Kidney tubule cell (primary cell): ENCODE measurements at regions not wholly inside any gene's neighbourhood (a gene's known extent, or its start where the extent isn't known, plus 50 kb on each side); places are given as distances from the start of the nearest gene placed in this dataset.
A peak's percentile ranks its signal among the peaks of the same experiment; 100 is the strongest.
"Not testable (repeated sequence)": the region's sequence is repeated elsewhere in the genome, so short reads cannot be mapped to it uniquely, and the experiment has no call there.

ENCODE experiments used
- DNase-seq: peaks from one replicate; pipeline ENCODE4 v3.0.0-alpha.2; 2018; ENCODE audit warnings: low spot score

GRCh38 chr1:195847957-195848875 is 760.0 kb downstream of the KCNT2 start:
- DNase-seq: not testable (repeated sequence)

DNA sequence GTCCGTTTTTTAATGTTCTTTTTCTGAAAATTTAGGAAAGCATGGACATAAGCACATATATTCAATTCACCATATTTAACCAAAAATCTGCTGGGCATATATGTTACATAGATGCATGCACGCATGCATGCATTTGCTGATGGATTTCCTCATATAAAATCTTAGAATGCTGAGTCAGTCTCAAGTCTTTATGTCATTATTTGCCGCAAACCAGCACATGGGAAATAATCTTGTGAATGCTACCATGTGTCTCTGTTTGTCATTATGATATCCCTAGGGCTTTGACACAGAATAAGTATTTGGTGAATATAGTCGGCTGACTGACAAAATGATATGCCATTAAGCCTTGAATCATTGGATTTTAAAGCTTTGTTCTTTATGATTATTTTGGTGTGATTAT is 776.5 kb downstream of the KCNT2 start:
- DNase-seq: no peak

DNA sequence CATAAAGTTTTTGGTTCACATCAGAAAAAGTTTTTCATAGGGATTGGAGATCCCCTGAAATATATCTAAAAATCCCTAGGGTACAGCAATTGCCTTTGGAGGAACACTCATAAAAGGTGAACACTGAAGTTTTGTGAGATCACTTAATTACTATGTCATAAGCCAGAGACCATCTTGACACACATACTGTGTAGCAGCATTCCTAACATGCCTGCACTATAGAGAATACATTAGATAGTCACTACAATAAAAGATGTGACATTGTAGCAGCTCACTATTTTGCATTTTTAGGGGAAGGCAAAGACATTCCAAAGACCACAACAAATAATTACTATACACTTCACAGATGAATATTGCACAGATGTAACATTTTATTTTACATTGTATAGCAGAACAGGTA is 779.9 kb downstream of the KCNT2 start:
- DNase-seq: no peak

GRCh38 chr1:195820925-195821324 is 787.3 kb downstream of the KCNT2 start:
- DNase-seq: no peak

- no peak for DNase-seq
These were observed 802.2 kb downstream of the KCNT2 start for GRCh38 chr1:195806060-195806459.

DNA sequence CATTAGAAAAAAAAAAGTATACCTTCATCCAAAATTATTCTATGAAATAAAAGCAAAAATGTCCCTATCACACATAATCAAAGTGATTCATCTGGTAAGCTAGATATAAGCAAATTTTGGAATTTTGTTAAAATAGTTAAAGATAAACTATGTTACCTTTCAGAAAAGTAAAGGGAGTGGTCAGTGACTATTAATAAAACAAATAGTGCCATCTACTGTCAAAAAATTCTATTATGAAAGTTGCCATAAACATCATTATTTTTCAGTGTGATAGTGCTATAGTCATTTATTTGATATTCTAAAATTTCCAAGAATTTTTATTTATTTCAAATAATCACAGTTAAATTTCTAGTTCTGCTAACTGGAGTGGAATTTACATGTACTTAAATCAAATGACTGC is 803.7 kb downstream of the KCNT2 start:
- DNase-seq: no peak

- DNase-seq: no peak
These were observed 809.2 kb downstream of the KCNT2 start for GRCh38 chr1:195799016-195799415.

DNA sequence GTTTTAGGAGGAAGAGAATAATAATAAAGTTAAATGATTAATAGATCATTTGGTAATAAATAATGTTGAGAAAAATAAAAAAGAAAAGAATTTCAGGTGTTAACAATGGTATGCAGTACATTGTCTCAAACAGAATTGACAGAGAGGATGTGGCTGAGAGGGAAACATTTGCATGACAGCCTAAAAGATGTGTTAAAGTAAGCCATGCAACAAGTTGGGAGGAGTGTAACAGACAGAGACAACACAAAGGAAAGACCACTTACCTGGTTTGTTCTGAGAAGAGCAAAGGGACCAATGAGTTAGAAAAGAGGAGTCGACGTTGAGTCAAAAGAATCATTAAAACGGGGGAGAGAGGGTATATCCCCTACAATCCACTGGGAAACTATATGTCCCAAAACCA is 814.0 kb downstream of the KCNT2 start:
- DNase-seq: no peak

DNA sequence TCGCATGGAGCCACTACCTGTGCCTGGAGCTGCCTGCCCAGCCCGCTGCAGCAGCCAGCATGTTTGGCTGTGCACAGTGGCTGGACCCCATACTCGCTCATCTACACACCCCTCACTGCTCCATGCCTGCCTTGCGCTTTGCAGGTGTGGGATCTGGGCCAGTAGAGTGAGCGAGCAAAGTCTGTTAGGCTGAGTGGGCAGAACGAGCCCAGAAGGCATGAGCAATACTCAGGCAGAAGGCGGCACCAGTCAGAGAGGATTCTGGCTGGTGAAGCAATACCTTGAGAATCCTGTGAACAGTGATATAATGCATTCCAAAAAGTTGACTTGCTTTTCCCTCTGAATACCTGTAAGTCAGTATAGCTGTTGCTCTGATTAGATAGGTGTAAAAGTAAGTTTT is 816.4 kb downstream of the KCNT2 start:
- DNase-seq: peak; percentile 11

- DNase-seq: no peak
These were observed 817.6 kb downstream of the KCNT2 start for GRCh38 chr1:195790514-195791168.

DNA sequence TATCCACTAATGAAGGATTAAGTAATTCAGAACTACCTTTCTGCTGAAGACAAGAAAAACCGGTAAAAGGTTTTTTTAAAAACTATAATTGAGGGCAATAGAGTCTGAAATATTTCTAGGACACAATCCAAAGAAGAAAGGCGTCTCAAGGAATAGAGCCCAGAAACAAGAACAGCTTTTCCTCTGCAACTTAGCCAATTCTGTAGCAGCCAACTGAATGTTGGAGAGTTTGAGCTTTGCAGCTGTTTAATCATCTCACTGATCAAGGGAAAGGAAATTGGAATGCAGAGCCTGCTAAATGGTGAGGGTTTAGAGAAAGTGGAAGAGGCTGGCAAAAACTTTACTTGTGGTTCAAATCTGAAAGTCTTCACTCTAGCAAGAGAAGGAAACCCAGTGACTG is 818.9 kb downstream of the KCNT2 start:
- DNase-seq: no peak

DNA sequence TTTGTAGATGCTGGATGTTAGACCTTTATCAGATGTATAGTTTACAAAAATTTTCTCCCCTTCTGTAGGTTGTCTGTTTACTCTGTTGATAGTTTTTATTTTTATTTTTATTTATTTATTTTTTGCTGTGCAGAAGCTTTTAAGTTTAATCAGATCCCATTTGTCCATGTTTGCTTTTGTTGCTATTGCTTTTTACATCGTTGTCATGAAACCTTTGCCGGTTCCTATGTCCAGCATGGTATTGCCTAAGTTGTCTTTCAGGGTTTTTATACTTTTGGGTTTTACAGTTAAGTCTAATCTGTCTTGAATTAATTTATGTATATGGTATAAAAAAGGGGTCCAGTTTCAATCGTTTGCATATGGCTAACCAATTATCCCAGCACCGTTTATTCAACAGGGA is 819.5 kb downstream of the KCNT2 start:
- no peak for DNase-seq

- DNase-seq: no peak
These were observed 822.4 kb downstream of the KCNT2 start for GRCh38 chr1:195785830-195786229.

DNA sequence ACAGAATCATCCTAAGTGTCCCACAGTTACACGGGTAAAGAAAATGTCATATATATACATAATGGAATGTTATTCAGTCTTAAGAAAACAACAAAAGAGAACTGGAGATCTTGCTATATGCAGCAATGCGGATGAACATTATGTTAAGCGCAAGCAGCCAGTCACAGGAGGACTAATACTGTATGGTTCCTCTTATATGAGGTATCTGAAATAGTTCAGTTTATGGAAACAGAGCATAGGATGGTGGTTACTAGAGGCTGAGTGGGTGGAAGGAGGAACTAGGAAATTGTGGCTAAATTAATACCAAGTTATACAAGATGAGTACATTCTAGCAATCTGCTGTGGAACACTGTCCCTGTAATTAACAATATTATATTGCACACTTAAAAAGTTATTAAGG is 834.3 kb downstream of the KCNT2 start:
- DNase-seq: no peak

GRCh38 chr1:195769461-195769860 is 838.8 kb downstream of the KCNT2 start:
- DNase-seq: no peak

- no peak for DNase-seq
These were observed 839.3 kb downstream of the KCNT2 start for GRCh38 chr1:195768936-195769335.

- no peak for DNase-seq
These were observed 839.9 kb downstream of the KCNT2 start for GRCh38 chr1:195768377-195768776.

DNA sequence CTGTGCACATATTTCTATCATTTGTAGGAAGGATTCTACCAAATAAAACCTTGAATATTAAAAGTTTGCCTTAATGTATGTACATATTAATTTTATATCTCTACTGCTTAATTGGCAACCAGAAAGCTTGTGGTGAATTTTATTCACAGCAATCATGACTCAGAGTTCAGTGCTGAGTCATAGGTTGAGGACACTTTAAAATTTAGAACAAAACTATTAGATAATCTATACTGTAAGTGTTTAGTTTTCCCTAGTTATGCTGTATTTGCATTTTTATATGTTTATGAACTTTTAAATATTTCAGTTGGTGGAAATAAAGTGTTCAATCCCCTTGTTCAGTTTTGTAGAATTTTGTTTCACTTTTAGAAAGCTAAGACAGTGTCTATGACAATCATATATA is 841.5 kb downstream of the KCNT2 start:
- no peak for DNase-seq

DNA sequence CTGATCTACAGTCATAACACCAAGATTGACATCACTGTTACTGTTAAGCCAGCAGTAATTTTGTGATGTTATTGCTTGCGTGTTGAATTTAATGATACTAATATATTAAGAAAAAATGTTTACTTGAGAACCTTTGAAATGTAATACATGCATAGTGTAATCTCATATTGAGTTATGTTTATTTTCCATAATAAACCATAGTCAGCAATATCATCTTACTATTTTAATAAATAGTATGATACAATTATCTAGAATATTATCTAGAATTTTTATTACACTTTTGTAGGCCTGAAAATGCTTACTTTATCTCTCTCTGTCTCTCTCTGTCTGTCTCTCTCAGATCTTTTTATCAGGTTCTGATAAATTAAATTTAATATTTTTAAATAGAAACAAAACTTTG is 843.1 kb downstream of the KCNT2 start:
- no peak for DNase-seq

GRCh38 chr1:195763907-195764374 is 844.3 kb downstream of the KCNT2 start:
- no peak for DNase-seq

GRCh38 chr1:195763146-195763906 is 844.9 kb downstream of the KCNT2 start:
- DNase-seq: no peak

DNA sequence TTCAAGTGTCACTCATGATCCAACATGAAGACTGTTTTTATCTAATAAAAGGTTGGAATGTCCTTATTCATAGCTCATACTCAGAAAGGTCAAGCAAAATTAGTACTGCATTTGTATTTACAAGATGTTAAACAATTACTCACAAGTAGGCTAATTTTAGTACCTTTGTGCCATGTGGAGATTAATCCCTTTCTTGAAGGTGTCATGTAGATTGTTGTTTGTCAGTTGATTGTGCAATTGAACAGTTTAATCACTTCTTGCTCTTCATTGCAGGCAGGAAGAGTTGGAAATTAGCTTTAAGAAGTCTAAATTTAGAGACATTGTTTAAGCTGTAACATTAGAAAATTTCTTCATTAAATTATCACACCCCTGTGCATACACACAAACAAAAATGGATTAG is 847.1 kb downstream of the KCNT2 start:
- no peak for DNase-seq

DNA sequence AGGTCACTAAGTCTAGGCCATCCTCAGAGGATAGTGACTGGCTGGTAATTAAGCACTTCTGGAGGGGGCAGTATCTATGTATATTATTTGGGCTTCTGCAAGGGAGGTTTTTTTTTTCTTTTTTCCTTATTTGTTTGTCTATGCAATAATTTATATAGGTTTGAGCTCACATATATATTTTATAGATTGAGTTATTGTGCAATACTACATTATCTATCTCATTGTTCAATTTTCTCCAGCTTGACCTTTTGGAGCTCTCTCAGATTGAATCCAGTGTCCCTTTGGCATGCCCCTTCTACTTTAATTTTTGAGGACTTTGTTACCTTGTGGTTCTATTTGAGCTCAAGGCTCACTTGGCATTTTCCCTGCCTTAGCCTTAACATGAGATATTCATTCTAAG is 852.1 kb downstream of the KCNT2 start:
- DNase-seq: no peak
